GM12878 (cell line): ENCODE measurements at regions not wholly inside any gene's neighbourhood (a gene's known extent, or its start where the extent isn't known, plus 50 kb on each side); places are given as distances from the start of the nearest gene placed in this dataset.

ENCODE experiments used
- ATAC-seq: fragments of 200-7000 bp; cut with Tn5 transposase; 3 replicates; pipeline ENCODE4 v1.9.1; 2020; ENCODE audit warnings: mild to moderate bottlenecking, moderate library complexity
- BruUV-seq: library from RNA; stranded (reverse); fragments of 400-500 nt; replicated peaks from 2 replicates; lab custom pipeline; 2021; lab: Mats Ljungman, UMichigan
- CTCF ChIA-PET: fragments of 300-600 bp; sonication (Branson Sonifier 250); formaldehyde crosslinking; extraction: SDS; loops from one replicate; lab custom pipeline; 2021; ENCODE audit warnings: inconsistent platforms; lab: Yijun Ruan, JAX
- POLR2A ChIA-PET: fragments of 350-600 bp; formaldehyde crosslinking; extraction: SDS; loops from one replicate; lab custom pipeline; 2021; ENCODE audit warnings: inconsistent platforms; lab: Charles Lee
- RAD21 ChIA-PET: fragments of 300-600 bp; sonication (Branson Sonifier 250); formaldehyde crosslinking; loops from one replicate; lab custom pipeline; 2023; ENCODE audit warnings: antibody characterized with exemption; ENCODE audit not compliant: unreplicated experiment; lab: Charles Lee
- SMC1A ChIA-PET: fragments of 300-600 bp; sonication (Branson Sonifier 250); formaldehyde crosslinking; loops from one replicate; lab custom pipeline; 2023; ENCODE audit not compliant: unreplicated experiment, uncharacterized antibody; lab: Charles Lee
- DNase-seq: peaks from one replicate; pipeline ENCODE4 v3.0.0-alpha.2; 2011; ENCODE audit warnings: low read depth, low spot score
- FAIRE-seq: peaks from 3 replicates; lab custom pipeline; 2011; peaks lifted over from hg19 to GRCh38; lab: Jason Lieb, UNC
- H2AFZ ChIP-seq: 2 replicates; pipeline ENCODE4 v1.6.0; 2011; ENCODE audit warnings: low read depth, low read length, control low read depth; ENCODE audit not compliant: control insufficient read depth
- H3K27ac ChIP-seq: 2 replicates; pipeline ENCODE4 v1.5.1; 2011; ENCODE audit warnings: control low read depth; ENCODE audit not compliant: control insufficient read depth, insufficient read depth
- H3K27me3 ChIP-seq, 2 experiments: replicated peaks in 1 of 2; 2 replicates each; pipeline versions ENCODE4 v1.6.0 to v1.6.1; 2011; ENCODE audit warnings: low read length in 1 of 2; ENCODE audit not compliant: control insufficient read depth in 2 of 2, insufficient read depth in 2 of 2
- H3K36me3 ChIP-seq, 2 experiments: 2 replicates each; pipeline ENCODE4 v1.5.1; 2011; ENCODE audit warnings: low read length in 1 of 2; ENCODE audit not compliant: control insufficient read depth in 2 of 2, insufficient read depth in 2 of 2
- H3K4me1 ChIP-seq: 2 replicates; pipeline ENCODE4 v1.6.1; 2011; ENCODE audit warnings: mild to moderate bottlenecking, low read length, moderate library complexity, mixed read lengths; ENCODE audit not compliant: control insufficient read depth, insufficient read depth
- H3K4me2 ChIP-seq: 2 replicates; pipeline ENCODE4 v1.6.0; 2011; ENCODE audit warnings: control low read depth; ENCODE audit not compliant: control insufficient read depth, insufficient read depth
- H3K4me3 ChIP-seq: fragments of 200-600 bp; sonication (generic); 2 replicates; pipeline ENCODE4 v1.5.1; 2016
- H3K79me2 ChIP-seq: 2 replicates; pipeline ENCODE4 v1.6.0; 2011; ENCODE audit warnings: low read length; ENCODE audit not compliant: control insufficient read depth, insufficient read depth
- H3K9ac ChIP-seq: 2 replicates; pipeline ENCODE4 v1.8.0; 2011; ENCODE audit warnings: low read length, control low read depth, mixed read lengths; ENCODE audit not compliant: control insufficient read depth, insufficient read depth
- H3K9me3 ChIP-seq: replicated peaks from 3 replicates; pipeline ENCODE4 v1.5.1; 2011; ENCODE audit warnings: mild to moderate bottlenecking, low read length; ENCODE audit not compliant: control insufficient read depth, insufficient read depth
- H4K20me1 ChIP-seq: 2 replicates; pipeline ENCODE4 v1.6.0; 2011; ENCODE audit not compliant: control insufficient read depth, insufficient read depth
- ASH2L ChIP-seq: fragments of 300-600, 200-600 bp; sonication (generic); IDR thresholded peaks from 2 replicates; pipeline ENCODE4 v1.6.1; 2017; ENCODE audit warnings: low read depth, mild to moderate bottlenecking, borderline replicate concordance
- DPF2 ChIP-seq: fragments of 450-650 bp; IDR thresholded peaks from 2 replicates; pipeline ENCODE4 v1.6.1; 2017; ENCODE audit warnings: mild to moderate bottlenecking
- FOXM1 ChIP-seq: IDR thresholded peaks from 2 replicates; pipeline ENCODE4 v1.6.1; 2012; ENCODE audit warnings: low read depth, mild to moderate bottlenecking, inconsistent platforms, low read length, moderate library complexity
- IRF4 ChIP-seq: IDR thresholded peaks from 2 replicates; pipeline ENCODE4 v1.6.1; 2011; ENCODE audit warnings: low read depth, low read length
- IRF5 ChIP-seq: fragments of 450-650 bp; IDR thresholded peaks from 2 replicates; pipeline ENCODE4 v1.6.1; 2017; ENCODE audit warnings: borderline replicate concordance
- JUNB ChIP-seq: IDR thresholded peaks from 2 replicates; pipeline ENCODE4 v1.6.1; 2016; ENCODE audit warnings: antibody characterized with exemption, mild to moderate bottlenecking
- MXI1 ChIP-seq: fragments of 150-350 bp; IDR thresholded peaks from 2 replicates; pipeline ENCODE4 v1.6.1; 2011; ENCODE audit warnings: low read depth, mild to moderate bottlenecking, inconsistent platforms, low read length, improper control_type of control experiment
- MYB ChIP-seq: fragments of 150-350 bp; IDR thresholded peaks from 2 replicates; pipeline ENCODE4 v1.6.1; 2014; ENCODE audit warnings: mild to moderate bottlenecking, low read depth, low read length, borderline replicate concordance
- MYC ChIP-seq: IDR thresholded peaks from 2 replicates; pipeline ENCODE4 v1.6.1; 2011; ENCODE audit warnings: mild to moderate bottlenecking, low read length, moderate library complexity, inconsistent platforms; ENCODE audit not compliant: insufficient read depth, insufficient replicate concordance, insufficient read length, severe bottlenecking
- NFXL1 ChIP-seq: fragments of 450-650 bp; IDR thresholded peaks from 2 replicates; pipeline ENCODE4 v1.6.1; 2017; ENCODE audit warnings: antibody characterized with exemption, mild to moderate bottlenecking, borderline replicate concordance
- NR2C2 ChIP-seq: IDR thresholded peaks from 2 replicates; pipeline ENCODE4 v1.6.1; 2011; ENCODE audit warnings: borderline replicate concordance, low read depth; ENCODE audit not compliant: control insufficient read depth, insufficient read length
- POLR2AphosphoS5 ChIP-seq: IDR thresholded peaks from 2 replicates; pipeline ENCODE4 v1.6.1; 2011; ENCODE audit warnings: mild to moderate bottlenecking, low read length, inconsistent platforms
- POU2F2 ChIP-seq: IDR thresholded peaks from 3 replicates; pipeline ENCODE4 v1.6.1; 2011; ENCODE audit warnings: low read depth, mild to moderate bottlenecking, low read length, borderline replicate concordance
- RAD51 ChIP-seq: fragments of 450-650 bp; IDR thresholded peaks from 2 replicates; pipeline ENCODE4 v1.6.1; 2016; ENCODE audit warnings: moderate library complexity, mild to moderate bottlenecking, inconsistent platforms
- RBBP5 ChIP-seq: fragments of 200-600 bp; sonication (generic); conservative IDR thresholded peaks from 2 replicates; pipeline ENCODE4 v1.6.1; 2016
- SRF ChIP-seq, 2 experiments: IDR thresholded peaks; 2 replicates each; pipeline ENCODE4 v1.6.1; 2011; ENCODE audit warnings: low read depth in 2 of 2, low read length in 2 of 2, mild to moderate bottlenecking in 1 of 2, moderate library complexity in 1 of 2
- ZNF207 ChIP-seq: fragments of 450-650 bp; IDR thresholded peaks from 2 replicates; pipeline ENCODE4 v1.6.1; 2014; ENCODE audit warnings: antibody characterized with exemption, mild to moderate bottlenecking, borderline replicate concordance
- ZNF592 ChIP-seq: fragments of 450-650 bp; IDR thresholded peaks from 2 replicates; pipeline ENCODE4 v1.6.1; 2017; ENCODE audit warnings: mild to moderate bottlenecking, moderate library complexity
- WGBS: methylation state at CpG from one replicate; pipeline ENCODE4 v1.1.6; 2016; ENCODE audit warnings: low lambda C conversion rate; ENCODE audit not compliant: insufficient replicate concordance, insufficient coverage; ENCODE audit errors: missing lambda C conversion rate; 5-methylcytosine and 5-hydroxymethylcytosine counted together
- in situ Hi-C: fragments of 300-500 bp; cut with MboI; formaldehyde crosslinking; loops from 9 replicates; pipeline ENCODE4 v1.14.3; 2018; ENCODE audit warnings: mixed read lengths
- intact Hi-C: fragments of 100-400 bp; cut with micrococcal nuclease; formaldehyde crosslinking; loops from one replicate; pipeline ENCODE4 v1.14.2; 2022; ENCODE audit not compliant: unreplicated experiment
- TF ChIP-seq, protein P1 (sequence below): fragments of 450-650 bp; IDR thresholded peaks from 2 replicates; pipeline ENCODE4 v1.6.1; 2016; ENCODE audit warnings: mild to moderate bottlenecking

GRCh38 chr4:171242831-171243230, 570.4 kb upstream of the GALNTL6 start:
- ChIA-PET SMC1A (no interaction called here), POLR2A (no interaction called here), RAD21 (no interaction called here), CTCF (no interaction called here)
- H3K9ac ChIP-seq = no peak overlapping the region
- H3K4me3 ChIP-seq = no peak overlapping the region
- FAIRE-seq (no peak), ATAC-seq (no peak), DNase-seq (no peak)
- no peaks in the 10 kb centered on the region for H3K4me1 ChIP-seq
- no peak overlapping the region for H3K27ac ChIP-seq
- in situ Hi-C loops = no loop called here
- H3K36me3 ChIP-seq = no peaks in the 10 kb centered on the region
- 13% methylated on average over 2 of the region's 2 CpGs for WGBS
- no TSS peak for BruUV-seq
- TF ChIP-seq SRF (IDR thresholded peaks at IDR 0.05; ENCODE audit: low read depth in 2 of 2, low read length in 2 of 2) (no peak), POU2F2 (no peak), NR2C2 (no peak), IRF5 (no peak), RBBP5 (no peak), NFXL1 (no peak), POLR2AphosphoS5 (no peak), FOXM1 (no peak), ZNF207 (no peak), MYC (no peak), JUNB (no peak), IRF4 (no peak), RAD51 (no peak), ZNF592 (no peak), MXI1 (no peak), MYB (no peak), ASH2L (no peak), DPF2 (no peak)
- TF ChIP-seq, protein P1, sequence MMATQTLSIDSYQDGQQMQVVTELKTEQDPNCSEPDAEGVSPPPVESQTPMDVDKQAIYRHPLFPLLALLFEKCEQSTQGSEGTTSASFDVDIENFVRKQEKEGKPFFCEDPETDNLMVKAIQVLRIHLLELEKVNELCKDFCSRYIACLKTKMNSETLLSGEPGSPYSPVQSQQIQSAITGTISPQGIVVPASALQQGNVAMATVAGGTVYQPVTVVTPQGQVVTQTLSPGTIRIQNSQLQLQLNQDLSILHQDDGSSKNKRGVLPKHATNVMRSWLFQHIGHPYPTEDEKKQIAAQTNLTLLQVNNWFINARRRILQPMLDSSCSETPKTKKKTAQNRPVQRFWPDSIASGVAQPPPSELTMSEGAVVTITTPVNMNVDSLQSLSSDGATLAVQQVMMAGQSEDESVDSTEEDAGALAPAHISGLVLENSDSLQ = no peak
- no peaks in the 10 kb centered on the region for H3K27me3 ChIP-seq
- intact Hi-C loops = no loop called here
- no peaks in the 10 kb centered on the region for H4K20me1 ChIP-seq
- H3K9me3 ChIP-seq = no peaks in the 10 kb centered on the region
- H3K4me2 ChIP-seq = no peak overlapping the region
- H2AFZ ChIP-seq = no peak overlapping the region
- H3K79me2 ChIP-seq = no peaks in the 10 kb centered on the region
